Lung (tissue), 11 donors: ENCODE measurements at regions not wholly inside any gene's neighbourhood (a gene's known extent, or its start where the extent isn't known, plus 50 kb on each side); places are given as distances from the start of the nearest gene placed in this dataset.

Experiments
- ATAC-seq: fragments of 200-7000 bp; cut with Tn5 transposase; one replicate; pipeline ENCODE4 v1.9.1; 2020; ENCODE audit warnings: moderate number of reproducible peaks; ENCODE audit not compliant: insufficient read depth, low FRiP score
- DNase-seq, 3 donors: peaks; one replicate each; pipeline ENCODE4 v3.0.0-alpha.2; 2013 to 2017
- H3K27ac ChIP-seq, 2 donors: one replicate each; pipeline ENCODE4 v1.5.1; 2013; ENCODE audit warnings: mild to moderate bottlenecking in 2 of 2, moderate library complexity in 2 of 2, control low read depth in 1 of 2, inconsistent platforms in 1 of 2, low read depth in 1 of 2, low read length in 1 of 2
- H3K27me3 ChIP-seq, 3 donors: one replicate each; pipeline ENCODE4 v1.5.1; 2013; ENCODE audit warnings: low read length in 2 of 3; ENCODE audit not compliant: control insufficient read depth in 3 of 3, insufficient read depth in 3 of 3
- H3K36me3 ChIP-seq, 4 donors: one replicate each; pipeline ENCODE4 v1.5.1; 2013; ENCODE audit warnings: low read length in 4 of 4, mild to moderate bottlenecking in 1 of 4, moderate library complexity in 1 of 4; ENCODE audit not compliant: control insufficient read depth in 4 of 4, insufficient read depth in 4 of 4
- H3K4me1 ChIP-seq, 5 donors: one replicate each; pipeline ENCODE4 v1.5.1; 2013; ENCODE audit warnings: low read length in 5 of 5, mild to moderate bottlenecking in 2 of 5, moderate library complexity in 1 of 5; ENCODE audit not compliant: control insufficient read depth in 5 of 5, insufficient read depth in 5 of 5
- H3K4me3 ChIP-seq: one replicate; pipeline ENCODE4 v1.5.1; 2013; ENCODE audit warnings: mild to moderate bottlenecking, control low read depth, moderate library complexity
- H3K9ac ChIP-seq, 2 donors: one replicate each; pipeline ENCODE4 v1.5.1; 2013; ENCODE audit warnings: low read length in 2 of 2, control low read depth in 1 of 2; ENCODE audit not compliant: insufficient read depth in 1 of 2
- H3K9me3 ChIP-seq, 4 donors: one replicate each; pipeline ENCODE4 v1.5.1; 2013; ENCODE audit warnings: low read length in 3 of 4, mild to moderate bottlenecking in 1 of 4, moderate library complexity in 1 of 4; ENCODE audit not compliant: control insufficient read depth in 4 of 4, insufficient read depth in 3 of 4
- WGBS, 2 donors: extraction: QIAGEN DNeasy Blood & Tissue Kit; methylation state at CpG; one replicate each; pipeline ENCODE4 v1.1.7; 2013; 5-methylcytosine and 5-hydroxymethylcytosine counted together
- TF ChIP-seq, protein P1 (sequence below): IDR thresholded peaks from 2 replicates; pipeline ENCODE4 v1.5.1; 2012; ENCODE audit warnings: mild to moderate bottlenecking; ENCODE audit errors: control extremely low read depth, extremely low read depth
- donor health status: control.
- donor health status: control.
- donor health status: Bipolar disorder and iron deficiency.
- donor health status: healthy.
- donor health status: DM: yes; HTN: yes; CAD: no.

DNA sequence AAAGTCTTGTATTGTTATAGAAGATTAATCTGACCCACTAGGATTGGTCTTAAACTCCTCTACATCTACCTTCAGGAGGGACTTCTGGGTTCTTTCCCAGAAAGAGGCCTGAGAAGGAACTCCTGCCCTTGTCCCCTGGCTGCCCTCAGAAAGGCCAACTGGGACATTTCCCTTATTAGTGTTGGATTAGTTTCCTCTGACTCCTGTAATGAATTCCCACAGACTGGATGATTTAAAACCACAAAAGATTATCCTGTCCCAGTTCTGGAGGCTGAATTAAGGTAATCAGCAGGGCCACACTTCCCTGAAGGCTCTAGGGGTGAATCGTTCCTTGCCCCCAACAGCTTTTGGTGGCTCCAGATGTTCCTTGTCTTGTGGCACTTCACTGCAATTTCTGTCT is 102.8 kb upstream of the NMNAT3 start:
- peaks cover 0 to 1% (median 0%) of the 10 kb centered on the region in 4 donors for H3K9me3 ChIP-seq
- peak; percentile 30 to 73 (median 44) for DNase-seq
- WGBS, 2 donors = 42 to 45% methylated on average over 1 of the region's 1 CpG
- TF ChIP-seq, protein P1, sequence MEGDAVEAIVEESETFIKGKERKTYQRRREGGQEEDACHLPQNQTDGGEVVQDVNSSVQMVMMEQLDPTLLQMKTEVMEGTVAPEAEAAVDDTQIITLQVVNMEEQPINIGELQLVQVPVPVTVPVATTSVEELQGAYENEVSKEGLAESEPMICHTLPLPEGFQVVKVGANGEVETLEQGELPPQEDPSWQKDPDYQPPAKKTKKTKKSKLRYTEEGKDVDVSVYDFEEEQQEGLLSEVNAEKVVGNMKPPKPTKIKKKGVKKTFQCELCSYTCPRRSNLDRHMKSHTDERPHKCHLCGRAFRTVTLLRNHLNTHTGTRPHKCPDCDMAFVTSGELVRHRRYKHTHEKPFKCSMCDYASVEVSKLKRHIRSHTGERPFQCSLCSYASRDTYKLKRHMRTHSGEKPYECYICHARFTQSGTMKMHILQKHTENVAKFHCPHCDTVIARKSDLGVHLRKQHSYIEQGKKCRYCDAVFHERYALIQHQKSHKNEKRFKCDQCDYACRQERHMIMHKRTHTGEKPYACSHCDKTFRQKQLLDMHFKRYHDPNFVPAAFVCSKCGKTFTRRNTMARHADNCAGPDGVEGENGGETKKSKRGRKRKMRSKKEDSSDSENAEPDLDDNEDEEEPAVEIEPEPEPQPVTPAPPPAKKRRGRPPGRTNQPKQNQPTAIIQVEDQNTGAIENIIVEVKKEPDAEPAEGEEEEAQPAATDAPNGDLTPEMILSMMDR = no peak
- H3K36me3 ChIP-seq = no peaks in the 10 kb centered on the region
- H3K9ac ChIP-seq = no peak overlapping the region
- no peak overlapping the region for H3K27ac ChIP-seq
- ATAC-seq = no peak
- no peak overlapping the region for H3K4me3 ChIP-seq
- H3K4me1 ChIP-seq = peaks cover 0 to 17% (median 1%) of the 10 kb centered on the region in 5 donors
- no peaks in the 10 kb centered on the region for H3K27me3 ChIP-seq

DNA sequence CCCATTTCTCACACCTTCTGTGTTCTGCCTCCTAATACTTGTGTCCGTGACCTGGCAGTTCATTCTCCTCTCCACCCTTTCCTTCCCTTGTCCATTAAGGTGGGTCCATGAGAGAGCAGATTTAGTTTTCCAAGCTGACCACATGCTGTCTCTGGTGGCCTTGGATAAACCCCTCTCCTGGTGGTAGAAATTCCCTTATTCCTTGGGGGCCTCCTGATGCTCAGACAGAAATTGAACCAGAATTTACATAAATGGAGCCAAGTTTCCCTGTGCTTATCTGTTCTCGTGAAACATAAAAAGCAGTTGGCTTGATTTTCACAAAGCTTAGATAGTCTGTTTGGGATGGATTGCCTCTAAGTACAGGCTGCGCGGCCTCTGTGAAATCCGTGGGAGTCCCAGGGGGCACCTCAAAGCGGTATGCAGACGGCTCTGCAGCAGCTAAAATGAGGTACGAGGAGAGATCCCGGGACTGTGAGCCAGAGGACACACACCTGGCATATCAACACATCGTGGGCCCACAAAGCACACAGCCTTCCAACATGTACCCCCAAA is 101.0 kb upstream of the NMNAT3 start:
- WGBS, 2 donors = 64 to 85% methylated on average over 10 of the region's 10 CpGs
- no peaks in the 10 kb centered on the region for H3K36me3 ChIP-seq
- no peak overlapping the region for H3K27ac ChIP-seq
- peak; percentile 64 to 81 (median 81) for DNase-seq
- TF ChIP-seq, protein P1 = no peak
- H3K4me1 ChIP-seq = peaks cover 0 to 22% (median 1%) of the 10 kb centered on the region in 5 donors
- no peak overlapping the region for H3K4me3 ChIP-seq
- ATAC-seq = no peak
- H3K27me3 ChIP-seq = no peaks in the 10 kb centered on the region
- H3K9ac ChIP-seq = no peak overlapping the region
- peaks cover 0 to 1% (median 0%) of the 10 kb centered on the region in 4 donors for H3K9me3 ChIP-seq

DNA sequence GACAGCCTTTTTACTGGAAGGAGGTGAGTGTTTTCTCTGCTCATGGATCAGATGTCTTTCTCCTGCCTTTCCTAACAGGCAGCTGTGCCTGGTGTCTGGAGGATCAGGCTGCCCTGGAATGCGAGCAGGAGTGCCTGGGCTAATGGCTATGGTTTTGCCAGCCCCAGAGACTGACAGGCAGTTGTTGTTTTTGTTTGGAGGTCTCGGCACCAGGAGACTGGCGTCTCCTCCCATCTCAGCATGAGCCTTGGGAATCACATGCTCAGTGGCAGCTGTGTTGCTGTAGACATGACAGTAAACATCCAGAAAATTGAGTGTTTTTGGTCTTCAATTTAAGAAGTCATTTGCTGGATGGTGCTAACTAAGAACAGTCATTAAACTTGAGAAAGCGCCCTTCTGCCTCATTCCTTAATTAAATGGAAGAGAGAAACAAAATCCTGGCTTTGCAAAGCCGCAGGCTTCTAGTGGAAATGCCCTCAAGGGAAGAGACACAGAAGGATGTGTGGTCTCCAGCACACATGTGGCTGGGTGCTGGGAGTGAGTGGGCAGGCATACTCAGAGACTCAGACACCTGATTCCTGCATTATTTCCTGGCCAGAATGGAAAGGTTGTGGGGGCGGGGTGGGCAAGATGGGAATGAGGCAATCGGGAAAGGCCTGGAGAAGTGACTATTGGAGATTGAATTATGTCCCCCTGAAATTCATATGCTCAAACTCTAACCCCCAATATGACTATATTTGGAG is 97.0 kb upstream of the NMNAT3 start:
- Histone ChIP-seq H3K9ac (no peak overlapping the region), H3K4me3 (no peak overlapping the region), H3K27me3 (no peaks in the 10 kb centered on the region), H3K27ac (peak overlapping the region in 1 of 2 donors; percentile 15), H3K4me1 (peaks cover 0 to 15% (median 1%) of the 10 kb centered on the region in 5 donors), H3K9me3 (peaks cover 0 to 1% (median 0%) of the 10 kb centered on the region in 4 donors), H3K36me3 (no peaks in the 10 kb centered on the region)
- DNase-seq (peak; percentile 50 to 72 (median 63)), ATAC-seq (no peak)
- 54 to 61% methylated on average over 7 of the region's 7 CpGs for WGBS, 2 donors
- TF ChIP-seq, protein P1 = no peak
